SJCRH30 (cell line): ENCODE measurements at regions not wholly inside any gene's neighbourhood (a gene's known extent, or its start where the extent isn't known, plus 50 kb on each side); places are given as distances from the start of the nearest gene placed in this dataset.

ENCODE experiments used
- DNase-seq, 2 experiments: peaks; one replicate each; pipeline ENCODE4 v3.0.0-alpha.2; 2015 to 2020
- H3K27ac ChIP-seq: fragments of 250-450 bp; sonication (Bioruptor Pico); 2 replicates; pipeline ENCODE4 v1.5.1; 2020; ENCODE audit warnings: mild to moderate bottlenecking, moderate library complexity
- H3K27me3 ChIP-seq: fragments of 250-450 bp; sonication (Bioruptor Pico); 2 replicates; pipeline ENCODE4 v1.5.1; 2020; ENCODE audit warnings: mild to moderate bottlenecking, moderate library complexity
- H3K36me3 ChIP-seq: fragments of 250-450 bp; sonication (Bioruptor Pico); 2 replicates; pipeline ENCODE4 v1.5.1; 2020; ENCODE audit warnings: mild to moderate bottlenecking, moderate library complexity
- H3K4me1 ChIP-seq: fragments of 250-450 bp; sonication (Bioruptor Pico); 2 replicates; pipeline ENCODE4 v1.5.1; 2020; ENCODE audit warnings: mild to moderate bottlenecking, moderate library complexity
- H3K4me3 ChIP-seq: fragments of 250-450 bp; sonication (Bioruptor Pico); 2 replicates; pipeline ENCODE4 v1.5.1; 2020; ENCODE audit warnings: mild to moderate bottlenecking, moderate library complexity
- H3K9me3 ChIP-seq: fragments of 250-450 bp; sonication (Bioruptor Pico); replicated peaks from 2 replicates; pipeline ENCODE4 v1.5.1; 2020; ENCODE audit warnings: mild to moderate bottlenecking, moderate library complexity

GRCh38 chr10:93250010-93250409, 176.3 kb downstream of the CYP26A1 start:
- Histone ChIP-seq H3K36me3 (no peaks in the 10 kb centered on the region), H3K4me3 (no peak overlapping the region), H3K4me1 (peaks cover 10% of the 10 kb centered on the region), H3K27me3 (no peaks in the 10 kb centered on the region), H3K27ac (no peak overlapping the region), H3K9me3 (no peaks in the 10 kb centered on the region)
- DNase-seq: no peak

DNA sequence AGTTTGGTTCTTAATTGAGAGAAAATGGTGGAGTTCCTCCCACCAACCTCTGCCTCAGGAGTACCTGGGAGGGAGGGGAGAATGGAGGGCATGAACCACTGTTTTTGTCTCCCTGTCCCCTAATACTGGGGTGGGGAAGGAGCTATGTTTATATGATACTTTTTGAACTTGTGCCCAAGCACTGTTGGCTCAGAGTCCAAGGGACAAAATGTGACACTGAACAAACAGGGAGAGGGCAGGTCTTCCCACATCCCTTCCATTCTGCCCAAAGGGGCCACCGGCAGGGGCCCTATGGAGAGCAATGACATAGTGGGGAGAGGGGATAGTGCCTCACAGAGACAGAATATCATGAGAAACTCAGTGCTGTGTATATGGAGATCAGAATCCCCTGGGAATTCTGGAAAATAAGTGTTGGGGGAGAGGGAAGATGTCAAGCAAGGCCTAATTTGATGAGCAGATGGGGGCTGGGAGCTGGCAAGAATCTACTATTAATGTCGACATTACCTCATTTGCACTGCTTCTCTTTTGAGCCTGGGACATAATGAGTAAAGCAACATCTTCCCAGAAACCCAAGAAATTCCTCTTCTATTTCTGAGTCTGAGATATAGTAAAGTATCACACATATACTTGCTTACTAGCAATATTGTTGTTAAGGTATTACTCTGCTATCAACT, 180.6 kb downstream of the CYP26A1 start:
- no peak overlapping the region for H3K27ac ChIP-seq
- H3K4me1 ChIP-seq: no peaks in the 10 kb centered on the region
- H3K4me3 ChIP-seq: no peak overlapping the region
- no peaks in the 10 kb centered on the region for H3K9me3 ChIP-seq
- no peak for DNase-seq
- no peaks in the 10 kb centered on the region for H3K27me3 ChIP-seq
- no peaks in the 10 kb centered on the region for H3K36me3 ChIP-seq

DNA sequence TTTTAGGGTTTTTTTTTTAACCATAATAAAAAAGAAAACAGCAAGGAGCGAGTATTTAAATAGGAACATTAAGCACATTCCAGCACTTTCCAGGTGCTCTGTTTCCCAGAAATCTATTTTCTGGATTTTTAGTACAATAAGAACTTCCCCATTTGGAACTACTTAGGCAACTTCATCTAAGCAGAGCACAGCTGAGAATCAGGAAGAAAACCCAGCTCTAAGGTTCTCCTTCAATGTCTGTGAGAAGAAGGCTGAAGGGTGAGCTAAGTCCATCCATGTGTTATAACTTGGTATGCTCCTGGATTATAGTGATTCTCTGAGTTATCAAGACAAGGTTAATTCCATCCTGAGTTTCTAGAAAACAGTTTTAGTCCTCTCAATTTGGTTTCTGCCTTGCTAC, 181.9 kb downstream of the CYP26A1 start:
- Histone ChIP-seq H3K4me1 (no peaks in the 10 kb centered on the region), H3K9me3 (no peaks in the 10 kb centered on the region), H3K27me3 (no peaks in the 10 kb centered on the region), H3K4me3 (no peak overlapping the region), H3K36me3 (no peaks in the 10 kb centered on the region), H3K27ac (no peak overlapping the region)
- no peak for DNase-seq
